ENCODE measurements at regions not wholly inside any gene's neighbourhood (a gene's known extent, or its start where the extent isn't known, plus 50 kb on each side); places are given as distances from the start of the nearest gene placed in this dataset.

- TF ChIP-seq CTCF (IDR thresholded peaks at IDR 0.05) (no peak), POLR2A (IDR thresholded peaks at IDR 0.05) (no peak)
Measured at GRCh38 chr11:134599299-134599771, 187.3 kb upstream of the B3GAT1 start.

All from heart left ventricle (tissue), 13 donors.